Activated effector memory CD4-positive, alpha-beta T cell treated with anti-CD3 and anti-CD28 coated beads, Interleukin-2, amount 50 U/mL, for 16 hours (primary cell): ENCODE measurements at regions not wholly inside any gene's neighbourhood (a gene's known extent, or its start where the extent isn't known, plus 50 kb on each side); places are given as distances from the start of the nearest gene placed in this dataset.
A peak's percentile ranks its signal among the peaks of the same experiment; 100 is the strongest.

Experiments used
- DNase-seq: peaks from one replicate; pipeline ENCODE4 v3.0.0-alpha.2; 2020

DNA sequence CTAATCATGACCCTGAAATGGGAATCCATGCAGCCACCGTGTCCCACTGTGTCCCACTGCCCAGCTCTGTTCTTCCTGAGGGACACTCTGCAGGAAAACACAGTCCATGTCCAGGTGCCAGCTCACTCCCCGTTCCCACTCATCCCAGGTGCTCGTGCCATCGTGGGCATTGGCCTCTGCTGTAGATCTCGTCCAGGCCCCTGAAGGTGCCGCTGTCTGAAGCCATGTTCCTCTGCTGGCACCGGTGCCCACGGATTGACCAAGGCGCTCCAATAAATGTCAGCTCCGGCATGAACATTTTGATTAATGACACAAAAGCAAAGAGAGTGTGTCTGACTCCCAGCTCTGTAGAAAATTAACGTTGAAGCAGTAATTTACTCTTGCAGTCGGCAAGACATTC lies 280.1 kb upstream of the SALL3 start:
- peak; percentile 33 for DNase-seq

DNA sequence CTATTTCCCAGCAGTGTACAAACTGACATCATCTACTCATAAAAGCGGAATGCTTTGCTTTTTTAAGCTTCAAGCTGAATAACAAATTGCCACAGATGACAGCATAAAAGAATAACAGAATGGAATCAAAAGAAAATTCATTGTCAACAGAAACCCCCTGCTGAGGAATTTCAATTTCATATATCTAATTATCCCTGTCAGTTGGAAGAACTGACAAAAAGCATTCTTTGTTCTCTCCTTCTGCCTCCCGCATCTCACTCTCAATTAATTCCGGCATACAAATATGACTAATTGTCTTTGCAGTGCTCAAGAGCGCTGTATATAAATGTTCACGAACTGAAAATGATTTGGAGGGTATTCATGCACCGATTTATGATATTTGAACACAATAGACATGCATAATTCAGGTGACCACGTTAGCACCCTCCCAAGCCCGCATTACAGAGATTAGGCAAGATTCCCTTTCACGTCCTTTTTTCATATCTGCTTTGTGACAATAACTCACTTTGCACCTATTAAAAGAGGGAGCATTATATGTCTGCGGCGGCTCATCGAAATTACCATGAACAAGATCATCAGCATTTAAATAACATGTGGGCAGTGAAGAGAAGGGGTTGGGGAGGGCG lies 277.7 kb upstream of the SALL3 start:
- no peak for DNase-seq

DNA sequence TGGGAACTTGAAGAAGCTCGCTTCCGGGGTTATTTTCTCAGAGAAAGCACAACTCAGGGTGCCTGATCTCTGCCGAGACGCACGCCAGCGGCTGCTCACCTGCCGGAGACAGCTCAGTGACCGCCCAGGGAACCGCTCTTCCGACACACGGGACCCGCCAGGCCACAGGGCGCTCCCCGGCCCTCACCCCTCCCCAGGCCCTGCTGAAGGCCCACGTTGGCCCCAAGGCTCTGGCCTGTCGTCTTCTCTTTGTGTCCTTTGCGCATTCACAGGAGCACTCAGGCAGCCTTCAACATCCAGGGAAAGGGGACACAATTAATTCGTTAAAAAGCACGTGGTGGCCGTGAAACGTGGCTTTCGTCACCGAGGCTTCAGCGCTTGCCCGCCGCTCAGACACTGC lies 276.3 kb upstream of the SALL3 start:
- DNase-seq, result no peak

DNA sequence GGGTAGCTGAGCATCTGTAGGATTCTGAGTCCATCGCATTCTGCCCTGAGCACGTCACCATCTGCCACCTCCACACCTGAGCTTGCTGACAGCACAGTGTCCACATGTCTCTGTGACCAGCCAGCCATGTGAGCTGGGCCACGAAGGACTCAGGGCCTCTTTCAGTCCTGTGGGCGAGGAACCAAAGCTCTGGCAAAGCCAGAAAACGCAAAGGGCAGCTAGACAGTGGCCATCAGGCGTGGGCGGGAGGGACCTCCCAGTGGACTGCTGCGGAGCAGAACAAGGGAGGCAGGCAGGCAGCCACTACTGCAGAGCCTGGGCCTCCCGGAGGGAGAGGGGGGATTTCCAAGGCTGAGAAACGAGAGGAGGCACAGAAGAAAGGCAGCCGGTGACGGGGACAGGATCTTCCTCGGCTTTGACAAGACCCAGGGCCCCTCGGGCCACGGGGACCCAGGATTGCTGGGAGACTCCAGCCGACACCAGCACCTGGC lies 274.6 kb upstream of the SALL3 start:
- DNase-seq, result peak; percentile 55

- peak; percentile 49 for DNase-seq
These were observed 270.3 kb upstream of the SALL3 start for GRCh38 chr18:78709261-78709809.

DNA sequence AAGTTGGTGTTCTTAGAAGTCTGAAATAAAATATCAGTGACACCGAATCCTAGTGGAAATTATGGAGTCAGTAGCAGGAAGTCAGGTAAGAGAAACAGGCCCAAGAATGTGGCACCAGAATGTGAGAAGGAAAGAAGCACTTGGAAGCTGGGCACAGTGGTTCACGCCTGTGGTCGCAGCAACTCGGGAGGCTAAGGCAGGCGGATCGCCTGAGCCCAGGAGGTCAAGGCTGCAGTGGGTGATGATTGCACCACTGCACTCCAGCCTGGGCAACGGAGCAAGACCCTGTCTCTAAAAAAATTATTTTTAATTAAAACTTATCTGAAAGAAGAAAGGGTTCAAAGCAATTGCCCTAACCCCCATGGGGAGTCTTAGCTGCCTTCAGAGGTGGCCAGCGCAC lies 268.3 kb upstream of the SALL3 start:
- DNase-seq, result peak; percentile 49

DNA sequence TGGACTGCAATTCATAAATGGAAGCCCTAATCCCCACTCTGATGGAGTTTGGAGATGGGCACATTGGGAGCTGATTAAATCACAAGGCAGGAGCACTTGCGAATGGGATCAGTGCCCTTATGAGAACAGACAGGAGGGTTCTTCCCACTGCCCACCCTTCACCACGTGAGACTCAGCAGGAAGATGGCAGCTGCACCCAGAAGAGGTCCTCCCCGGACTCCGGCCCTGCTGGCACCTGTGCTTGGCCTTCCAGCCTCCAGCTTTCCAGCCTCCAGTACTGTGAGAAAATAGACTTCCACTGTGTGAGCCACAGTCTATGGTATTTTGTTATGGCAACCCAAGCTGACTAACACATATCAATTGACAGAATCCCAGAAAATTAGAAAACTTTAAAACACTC lies 267.6 kb upstream of the SALL3 start:
- peak; percentile 42 for DNase-seq

- DNase-seq, result peak; percentile 16
These were observed 266.5 kb upstream of the SALL3 start for GRCh38 chr18:78713069-78713468.

- DNase-seq, result peak; percentile 27
These were observed 265.9 kb upstream of the SALL3 start for GRCh38 chr18:78713726-78714125.

- DNase-seq, result peak; percentile 13
These were observed 263.6 kb upstream of the SALL3 start for GRCh38 chr18:78716022-78716421.

GRCh38 chr18:78716581-78716980 lies 263.0 kb upstream of the SALL3 start:
- peak; percentile 5 for DNase-seq

DNA sequence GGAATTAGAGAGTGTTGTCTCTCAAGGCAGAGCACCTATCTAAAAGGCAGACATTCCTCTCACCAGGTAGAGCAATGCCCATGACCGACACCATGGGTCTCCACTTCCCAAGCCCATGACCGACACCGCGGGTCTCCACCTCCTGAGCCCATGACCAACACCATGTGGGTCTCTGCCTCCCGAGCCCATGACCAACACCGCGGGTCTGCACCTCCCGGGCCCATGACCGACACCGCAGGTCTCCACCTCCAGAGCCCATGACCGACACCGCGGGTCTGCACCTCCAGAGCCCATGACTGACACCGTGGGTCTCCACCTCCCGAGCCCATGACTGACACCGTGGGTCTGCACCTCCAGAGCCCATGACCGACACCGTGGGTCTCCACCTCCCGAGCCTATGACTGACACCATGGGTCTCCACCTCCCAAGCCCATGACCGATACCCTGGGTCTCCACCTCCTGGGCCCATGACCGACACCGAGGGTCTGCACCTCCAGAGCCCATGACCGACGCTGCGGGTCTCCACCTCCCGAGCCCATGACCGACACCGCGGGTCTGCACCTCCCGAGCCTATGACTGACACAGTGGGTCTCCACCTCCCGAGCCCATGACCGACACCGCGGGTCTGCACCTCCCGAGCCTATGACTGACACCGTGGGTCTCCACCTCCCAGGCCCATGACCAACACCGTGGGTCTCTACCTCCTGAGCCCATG lies 262.4 kb upstream of the SALL3 start:
- peak; percentile 53 for DNase-seq

DNA sequence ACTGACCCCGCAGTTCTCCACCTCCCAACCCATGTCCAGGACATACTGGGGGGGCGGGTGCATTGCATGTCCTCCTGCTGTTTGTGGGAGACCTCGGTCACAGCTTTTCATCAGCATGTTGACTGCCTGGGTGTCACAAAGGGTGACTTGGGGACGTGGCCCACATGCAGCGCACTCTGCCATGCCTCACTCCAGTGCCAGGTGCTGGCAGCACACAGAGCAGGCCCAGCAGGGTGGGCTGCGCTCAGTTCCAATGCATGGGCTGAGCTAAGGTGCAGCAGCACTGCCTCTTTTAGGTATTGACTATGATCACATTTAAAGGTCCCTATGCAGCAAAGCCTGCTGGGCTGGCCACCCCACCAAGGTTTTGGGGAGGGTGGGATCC lies 261.9 kb upstream of the SALL3 start:
- DNase-seq, result no peak

DNA sequence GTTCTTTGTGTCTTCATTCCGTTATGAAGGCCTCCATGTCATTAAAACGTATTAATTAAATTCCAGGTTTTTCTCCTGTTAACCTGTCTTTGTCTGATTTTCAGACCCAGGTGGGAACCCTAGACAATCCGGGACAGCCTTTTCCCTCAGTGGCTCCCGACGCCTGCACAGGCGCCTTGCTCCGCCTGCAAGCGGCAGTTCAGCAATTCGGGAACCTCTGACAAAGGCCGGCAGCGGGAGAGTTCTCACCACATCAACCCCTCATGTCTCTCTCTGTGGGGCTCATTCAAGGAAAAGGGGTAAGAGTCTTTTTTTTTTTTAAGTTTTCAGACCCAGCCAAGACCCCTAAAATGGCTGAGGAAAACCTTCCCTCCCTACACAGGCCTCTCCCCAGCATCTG lies 259.8 kb upstream of the SALL3 start:
- DNase-seq, result peak; percentile 12

- peak; percentile 36 for DNase-seq
These were observed 259.0 kb upstream of the SALL3 start for GRCh38 chr18:78720456-78721237.

DNA sequence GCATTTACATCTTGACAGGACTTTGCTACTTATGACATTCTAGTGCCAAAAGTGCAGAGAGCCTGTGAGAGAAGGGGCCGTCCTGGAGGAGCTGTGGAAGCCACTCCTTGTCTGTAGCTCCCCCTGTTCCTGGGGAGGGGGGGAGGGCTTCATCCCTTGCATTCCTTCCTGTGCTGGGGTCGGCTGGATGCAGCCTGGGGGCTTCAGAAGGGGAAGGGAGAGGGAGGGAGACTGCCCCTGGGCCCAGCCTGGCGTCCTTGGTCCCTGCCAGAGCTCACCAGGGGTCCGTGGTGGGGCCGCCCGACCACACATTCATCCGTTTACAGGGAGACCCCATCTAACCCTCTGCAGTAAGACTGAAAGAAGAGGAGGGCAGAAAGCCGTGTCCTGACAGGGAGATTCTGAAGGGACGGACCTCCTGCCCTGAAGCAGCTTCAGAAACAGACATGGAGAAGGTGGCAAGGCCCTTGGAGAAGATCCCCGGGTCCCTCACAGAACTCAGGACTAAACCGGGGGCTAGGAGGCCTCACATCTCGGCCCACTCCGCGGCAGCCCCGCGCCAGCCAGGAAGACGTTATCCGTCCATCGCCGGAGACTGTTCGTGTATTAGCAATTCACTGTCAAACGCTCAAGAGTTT lies 258.3 kb upstream of the SALL3 start:
- peak; percentile 25 for DNase-seq

GRCh38 chr18:78721981-78722380 lies 257.6 kb upstream of the SALL3 start:
- DNase-seq, result no peak

- no peak for DNase-seq
These were observed 257.2 kb upstream of the SALL3 start for GRCh38 chr18:78722386-78722785.

GRCh38 chr18:78722929-78723710 lies 256.5 kb upstream of the SALL3 start:
- peak; percentile 19 for DNase-seq

DNA sequence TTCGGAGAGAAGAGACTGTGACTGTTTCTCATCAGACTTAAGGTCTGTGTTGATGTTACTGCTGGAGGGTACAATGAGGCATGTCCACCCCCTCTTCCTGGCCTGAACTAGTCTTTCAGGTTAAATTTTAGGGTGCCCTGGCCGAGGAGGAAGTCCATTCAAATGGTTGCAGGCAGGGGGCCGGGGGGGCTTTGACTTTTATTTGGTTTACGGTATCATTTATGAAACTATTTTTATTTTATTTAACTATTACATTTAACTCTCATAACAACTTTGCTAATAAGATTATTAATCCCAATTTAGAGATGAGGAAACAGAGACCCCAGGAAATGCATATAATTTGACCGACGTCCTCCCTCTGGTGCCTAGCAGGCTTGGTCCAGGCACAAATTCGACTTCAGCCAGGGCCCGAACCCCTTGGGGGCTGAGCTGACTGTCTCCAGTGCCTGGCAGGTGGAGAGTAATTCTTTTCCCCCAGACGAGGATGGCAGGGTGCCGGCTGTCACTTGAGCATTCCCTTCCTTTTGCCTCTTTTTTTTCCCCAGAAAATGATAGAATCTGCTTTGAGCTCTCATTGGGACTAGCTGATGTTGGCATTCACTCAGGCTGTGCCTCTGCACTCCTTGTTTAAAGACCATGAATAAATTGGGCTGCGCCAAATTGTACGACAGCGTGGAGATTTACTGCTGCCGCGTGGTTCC lies 255.3 kb upstream of the SALL3 start:
- peak; percentile 34 for DNase-seq

- peak; percentile 45 for DNase-seq
These were observed 254.2 kb upstream of the SALL3 start for GRCh38 chr18:78725426-78725825.
